ENCODE measurements at regions not wholly inside any gene's neighbourhood (a gene's known extent, or its start where the extent isn't known, plus 50 kb on each side); places are given as distances from the start of the nearest gene placed in this dataset.
A peak's percentile ranks its signal among the peaks of the same experiment; 100 is the strongest.

DNA sequence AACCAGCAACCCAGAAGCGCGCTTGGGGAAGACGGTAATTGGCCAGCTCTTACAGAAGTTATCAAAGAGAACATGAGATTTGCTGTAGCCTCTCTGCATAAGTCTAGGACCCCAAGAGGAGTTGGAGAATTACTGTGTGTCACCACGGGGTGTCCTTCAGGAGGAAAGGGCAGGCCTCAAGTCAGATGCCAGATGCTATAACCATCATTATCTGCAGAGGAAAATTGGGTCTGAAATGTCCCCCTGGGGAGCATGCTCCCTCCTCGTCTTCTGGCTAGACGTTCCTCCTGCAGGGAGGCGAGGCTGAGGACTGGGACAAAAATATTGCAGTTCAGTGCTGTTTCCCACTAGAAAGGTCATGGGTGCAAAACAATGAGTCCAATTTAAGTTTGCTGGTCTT, 380.5 kb upstream of the CFAP20DC start:
- peaks cover 22% of the 10 kb centered on the region for H3K9me3 Mint-ChIP-seq
- no peaks in the 10 kb centered on the region for H3K36me3 Mint-ChIP-seq (ENCODE audit: low read depth)
- peaks cover 13% of the 10 kb centered on the region; the same call in 1 of the 2 replicates for H3K4me1 Mint-ChIP-seq (ENCODE audit: low read depth)
- no peak for DNase-seq
- no peak overlapping the region for H3K4me3 Mint-ChIP-seq
- no peak overlapping the region for H3K27ac Mint-ChIP-seq
- no peaks in the 10 kb centered on the region; the same call in none of the 2 replicates for H3K27me3 Mint-ChIP-seq (ENCODE audit: insufficient read depth)
- no peak for TF ChIP-seq CTCF (IDR thresholded peaks at IDR 0.05)

GRCh38 chr3:59429198-59429597, 379.4 kb upstream of the CFAP20DC start:
- peaks cover 22% of the 10 kb centered on the region; the same call in 1 of the 2 replicates for H3K4me1 Mint-ChIP-seq (ENCODE audit: low read depth)
- no peak for TF ChIP-seq CTCF (IDR thresholded peaks at IDR 0.05)
- no peak overlapping the region for H3K27ac Mint-ChIP-seq
- no peak for DNase-seq
- H3K36me3 Mint-ChIP-seq (ENCODE audit: low read depth), result no peaks in the 10 kb centered on the region
- peaks cover 21% of the 10 kb centered on the region for H3K9me3 Mint-ChIP-seq
- H3K27me3 Mint-ChIP-seq (ENCODE audit: insufficient read depth), result no peaks in the 10 kb centered on the region; the same call in 1 of the 2 replicates
- H3K4me3 Mint-ChIP-seq, result no peak overlapping the region

DNA sequence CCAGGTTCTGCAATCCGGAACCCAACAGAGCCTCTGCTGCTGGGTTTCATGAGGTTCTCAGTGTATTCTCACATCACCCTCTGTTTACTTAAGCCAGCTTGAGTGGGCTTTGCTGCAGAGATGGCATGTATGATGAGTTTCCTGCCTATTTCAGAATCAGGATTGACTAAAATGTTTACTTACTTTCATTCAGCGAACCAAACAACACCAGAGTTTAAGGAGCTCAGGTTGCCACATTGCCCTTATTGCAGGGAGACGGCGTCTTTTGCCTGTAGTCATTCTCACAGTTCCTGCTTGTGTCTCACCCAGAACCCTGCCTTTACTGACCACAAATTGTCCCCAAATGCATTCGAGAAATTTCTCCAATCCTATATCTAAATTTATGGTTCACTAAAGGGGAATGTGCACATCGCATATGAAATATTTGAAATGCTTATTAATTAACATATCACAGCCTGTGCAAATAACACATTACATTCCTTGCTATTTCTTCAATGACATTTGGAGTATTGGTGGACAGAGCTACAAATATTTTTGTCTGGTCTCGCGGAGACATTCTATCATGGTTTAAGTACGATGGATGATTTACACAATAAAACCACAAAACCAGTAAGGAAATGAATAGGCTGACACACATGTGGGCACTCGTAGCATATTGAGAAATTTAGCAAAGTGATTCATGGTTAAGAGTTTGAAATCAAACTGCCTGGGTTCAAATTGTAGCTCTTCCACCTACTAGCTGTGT, 377.2 kb upstream of the CFAP20DC start:
- TF ChIP-seq CTCF (IDR thresholded peaks at IDR 0.05), result no peak
- Mint-ChIP-seq H3K27ac (no peak overlapping the region; the same call in 1 of the 2 replicates), H3K4me1 (ENCODE audit: low read depth) (peaks cover 22% of the 10 kb centered on the region; the same call in 1 of the 2 replicates), H3K9me3 (peaks cover 24% of the 10 kb centered on the region), H3K27me3 (ENCODE audit: insufficient read depth) (no peaks in the 10 kb centered on the region; the same call in 1 of the 2 replicates), H3K4me3 (no peak overlapping the region), H3K36me3 (ENCODE audit: low read depth) (no peaks in the 10 kb centered on the region)
- DNase-seq, result no peak

GRCh38 chr3:59425942-59426341, 376.1 kb upstream of the CFAP20DC start:
- Mint-ChIP-seq H3K27ac (no peak overlapping the region), H3K9me3 (peaks cover 20% of the 10 kb centered on the region; the same call in 1 of the 2 replicates), H3K36me3 (ENCODE audit: low read depth) (no peaks in the 10 kb centered on the region), H3K4me3 (no peak overlapping the region), H3K4me1 (ENCODE audit: low read depth) (peaks cover 22% of the 10 kb centered on the region; the same call in 1 of the 2 replicates), H3K27me3 (ENCODE audit: insufficient read depth) (no peaks in the 10 kb centered on the region; the same call in 1 of the 2 replicates)
- no peak for TF ChIP-seq CTCF (IDR thresholded peaks at IDR 0.05)
- no peak for DNase-seq

GRCh38 chr3:59425371-59425770, 375.5 kb upstream of the CFAP20DC start:
- Mint-ChIP-seq H3K4me1 (ENCODE audit: low read depth) (peaks cover 22% of the 10 kb centered on the region; the same call in 1 of the 2 replicates), H3K36me3 (ENCODE audit: low read depth) (no peaks in the 10 kb centered on the region), H3K27me3 (ENCODE audit: insufficient read depth) (no peaks in the 10 kb centered on the region; the same call in 1 of the 2 replicates), H3K4me3 (peak overlapping the region; percentile 9; the same call in 1 of the 2 replicates), H3K27ac (peak overlapping the region; percentile 54; the same call in 1 of the 2 replicates), H3K9me3 (peaks cover 24% of the 10 kb centered on the region)
- DNase-seq, result peak; percentile 3
- no peak for TF ChIP-seq CTCF (IDR thresholded peaks at IDR 0.05)
